Neural progenitor cell (in vitro differentiated cells): ENCODE measurements at regions not wholly inside any gene's neighbourhood (a gene's known extent, or its start where the extent isn't known, plus 50 kb on each side); places are given as distances from the start of the nearest gene placed in this dataset.

Source experiments
- DNase-seq: peaks from one replicate; pipeline ENCODE4 v3.0.0-alpha.2; 2016; ENCODE audit warnings: low spot score
- H2AFZ ChIP-seq: fragments of 200-600 bp; sonication (generic); replicated peaks from 2 replicates; pipeline ENCODE4 v1.6.1; 2016; ENCODE audit warnings: antibody characterized with exemption
- H3F3A ChIP-seq: fragments of 200-600 bp; sonication (generic); 2 replicates; pipeline ENCODE4 v1.6.1; 2016; ENCODE audit warnings: antibody characterized with exemption, low read depth
- H3K27ac ChIP-seq: fragments of 200-600 bp; sonication (generic); 2 replicates; pipeline ENCODE4 v1.5.1; 2016; ENCODE audit warnings: mild to moderate bottlenecking
- H3K27me3 ChIP-seq: fragments of 200-600 bp; sonication (generic); 2 replicates; pipeline ENCODE4 v1.6.1; 2016; ENCODE audit warnings: mild to moderate bottlenecking, moderate library complexity
- H3K36me3 ChIP-seq: fragments of 200-600 bp; sonication (generic); 2 replicates; pipeline ENCODE4 v1.5.1; 2016
- H3K4me1 ChIP-seq: fragments of 200-600 bp; sonication (generic); 2 replicates; pipeline ENCODE4 v1.6.1; 2016; ENCODE audit warnings: mixed run types
- H3K4me2 ChIP-seq: fragments of 200-600 bp; sonication (generic); 2 replicates; pipeline ENCODE4 v1.6.1; 2016
- H3K4me3 ChIP-seq: fragments of 200-600 bp; sonication (generic); 2 replicates; pipeline ENCODE4 v1.5.1; 2016
- H3K79me2 ChIP-seq: fragments of 200-600 bp; sonication (generic); 2 replicates; pipeline ENCODE4 v1.6.1; 2016; ENCODE audit warnings: low read depth
- H3K9ac ChIP-seq: fragments of 200-600 bp; sonication (generic); 2 replicates; pipeline ENCODE4 v1.6.1; 2016
- H3K9me3 ChIP-seq: fragments of 200-600 bp; sonication (generic); 2 replicates; pipeline ENCODE4 v1.5.1; 2016; ENCODE audit warnings: low read depth
- H4K20me1 ChIP-seq: fragments of 200-600 bp; sonication (generic); 2 replicates; pipeline ENCODE4 v1.6.1; 2016; ENCODE audit warnings: low read depth
- H3K27ac Mint-ChIP-seq: 3 replicates; pipeline ENCODE4 v1.8.0; 2021; ENCODE audit warnings: mixed read lengths
- H3K27me3 Mint-ChIP-seq: 2 replicates; pipeline ENCODE4 v1.8.0; 2022; ENCODE audit warnings: low read depth, mild to moderate bottlenecking, inconsistent platforms, moderate library complexity, mixed read lengths; ENCODE audit not compliant: insufficient read depth
- H3K36me3 Mint-ChIP-seq: 3 replicates; pipeline ENCODE4 v1.8.0; 2021; ENCODE audit warnings: mixed read lengths
- H3K4me1 Mint-ChIP-seq: 3 replicates; pipeline ENCODE4 v1.8.0; 2021; ENCODE audit warnings: mixed read lengths
- H3K4me3 Mint-ChIP-seq: 3 replicates; pipeline ENCODE4 v1.8.0; 2021; ENCODE audit warnings: mild to moderate bottlenecking, moderate library complexity, mixed read lengths
- H3K9me3 Mint-ChIP-seq: 3 replicates; pipeline ENCODE4 v1.8.0; 2020; ENCODE audit warnings: mixed read lengths
- EZH2 ChIP-seq: fragments of 200-600 bp; sonication (generic); IDR thresholded peaks from 2 replicates; pipeline ENCODE4 v1.6.1; 2017; ENCODE audit warnings: antibody characterized with exemption, mild to moderate bottlenecking, moderate library complexity
- EZH2phosphoT487 ChIP-seq: fragments of 200-600 bp; sonication (generic); IDR thresholded peaks from 2 replicates; pipeline ENCODE4 v1.6.1; 2017; ENCODE audit warnings: antibody characterized with exemption
- TF ChIP-seq, protein P1 (sequence below): fragments of 200-600 bp; sonication (generic); IDR thresholded peaks from 2 replicates; pipeline ENCODE4 v1.5.1; 2017; ENCODE audit warnings: antibody characterized with exemption, mild to moderate bottlenecking

DNA sequence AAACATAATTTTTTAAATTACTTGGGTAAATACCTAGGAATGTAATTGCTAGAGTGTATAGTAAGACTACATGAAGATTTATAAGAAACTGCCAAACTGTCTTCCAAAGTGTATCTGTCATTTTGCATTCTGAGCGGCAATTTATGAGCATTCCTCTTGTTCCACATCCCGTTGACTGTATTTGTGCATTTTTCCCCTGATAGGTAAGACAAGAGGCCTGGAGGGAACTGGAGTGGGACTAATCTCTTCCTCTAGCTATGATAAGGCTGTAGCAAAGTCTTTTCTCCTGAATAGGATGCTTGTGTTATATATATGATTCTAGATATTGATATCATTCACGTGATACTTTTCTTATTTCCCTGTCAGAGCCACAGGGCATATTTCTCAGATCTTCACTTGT is 1557.5 kb downstream of the GRIK2 start:
- H4K20me1 ChIP-seq = no peaks in the 10 kb centered on the region
- H3K9ac ChIP-seq = no peak overlapping the region
- no peaks in the 10 kb centered on the region for H3K4me1 Mint-ChIP-seq
- H3K27ac ChIP-seq = no peak overlapping the region
- no peak overlapping the region for H3K4me3 Mint-ChIP-seq
- no peaks in the 10 kb centered on the region for H3K36me3 Mint-ChIP-seq
- no peaks in the 10 kb centered on the region for H3K79me2 ChIP-seq
- H3K4me1 ChIP-seq = no peaks in the 10 kb centered on the region
- no peak overlapping the region for H3K4me3 ChIP-seq
- H2AFZ ChIP-seq = no peak overlapping the region
- no peaks in the 10 kb centered on the region for H3K27me3 ChIP-seq
- no peak overlapping the region for H3K27ac Mint-ChIP-seq
- H3K36me3 ChIP-seq = no peaks in the 10 kb centered on the region
- no peaks in the 10 kb centered on the region for H3K9me3 Mint-ChIP-seq
- no peaks in the 10 kb centered on the region for H3K9me3 ChIP-seq
- H3F3A ChIP-seq = no peaks in the 10 kb centered on the region
- no peak for DNase-seq
- TF ChIP-seq EZH2phosphoT487 = no peak
- no peak for TF ChIP-seq EZH2
- TF ChIP-seq, protein P1, sequence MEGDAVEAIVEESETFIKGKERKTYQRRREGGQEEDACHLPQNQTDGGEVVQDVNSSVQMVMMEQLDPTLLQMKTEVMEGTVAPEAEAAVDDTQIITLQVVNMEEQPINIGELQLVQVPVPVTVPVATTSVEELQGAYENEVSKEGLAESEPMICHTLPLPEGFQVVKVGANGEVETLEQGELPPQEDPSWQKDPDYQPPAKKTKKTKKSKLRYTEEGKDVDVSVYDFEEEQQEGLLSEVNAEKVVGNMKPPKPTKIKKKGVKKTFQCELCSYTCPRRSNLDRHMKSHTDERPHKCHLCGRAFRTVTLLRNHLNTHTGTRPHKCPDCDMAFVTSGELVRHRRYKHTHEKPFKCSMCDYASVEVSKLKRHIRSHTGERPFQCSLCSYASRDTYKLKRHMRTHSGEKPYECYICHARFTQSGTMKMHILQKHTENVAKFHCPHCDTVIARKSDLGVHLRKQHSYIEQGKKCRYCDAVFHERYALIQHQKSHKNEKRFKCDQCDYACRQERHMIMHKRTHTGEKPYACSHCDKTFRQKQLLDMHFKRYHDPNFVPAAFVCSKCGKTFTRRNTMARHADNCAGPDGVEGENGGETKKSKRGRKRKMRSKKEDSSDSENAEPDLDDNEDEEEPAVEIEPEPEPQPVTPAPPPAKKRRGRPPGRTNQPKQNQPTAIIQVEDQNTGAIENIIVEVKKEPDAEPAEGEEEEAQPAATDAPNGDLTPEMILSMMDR = no peak
- no peak overlapping the region for H3K4me2 ChIP-seq
- no peaks in the 10 kb centered on the region for H3K27me3 Mint-ChIP-seq

- Mint-ChIP-seq H3K9me3 (no peaks in the 10 kb centered on the region), H3K4me3 (no peak overlapping the region), H3K27ac (no peak overlapping the region), H3K36me3 (no peaks in the 10 kb centered on the region), H3K4me1 (no peaks in the 10 kb centered on the region), H3K27me3 (no peaks in the 10 kb centered on the region)
- Histone ChIP-seq H4K20me1 (no peaks in the 10 kb centered on the region), H3K4me1 (no peaks in the 10 kb centered on the region), H3F3A (no peaks in the 10 kb centered on the region), H3K9me3 (no peaks in the 10 kb centered on the region), H3K4me3 (no peak overlapping the region), H3K79me2 (no peaks in the 10 kb centered on the region), H3K27ac (no peak overlapping the region), H3K27me3 (no peaks in the 10 kb centered on the region), H3K36me3 (no peaks in the 10 kb centered on the region), H3K4me2 (no peak overlapping the region), H3K9ac (no peak overlapping the region), H2AFZ (no peak overlapping the region)
- DNase-seq = no peak
- TF ChIP-seq EZH2phosphoT487 = no peak
- TF ChIP-seq, protein P1 = no peak
- TF ChIP-seq EZH2 = no peak
Observed at GRCh38 chr6:102944475-102944874, 1551.0 kb downstream of the GRIK2 start.

DNA sequence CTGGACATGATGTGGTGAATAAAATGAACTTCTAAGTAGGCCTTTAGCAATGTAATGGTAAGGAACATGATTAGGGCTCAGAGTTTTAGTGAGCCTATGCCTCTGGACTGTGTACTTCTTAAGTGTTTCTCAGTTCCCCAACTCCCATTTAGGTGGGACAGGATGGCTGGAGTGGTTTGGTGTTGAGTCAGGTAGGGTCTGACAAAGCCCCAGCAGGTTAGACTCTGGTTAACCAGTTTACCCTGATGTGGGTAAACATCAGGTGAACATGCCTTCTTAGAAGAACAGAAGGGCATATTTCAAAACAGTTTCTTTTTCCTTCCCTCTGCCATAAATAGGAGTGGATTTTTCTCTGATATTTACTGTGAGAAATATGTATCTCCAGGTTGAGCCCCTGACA is 1548.7 kb downstream of the GRIK2 start:
- H3F3A ChIP-seq = no peaks in the 10 kb centered on the region
- Mint-ChIP-seq H3K27ac (peak overlapping the region; percentile 18), H3K27me3 (no peaks in the 10 kb centered on the region), H3K4me1 (no peaks in the 10 kb centered on the region), H3K36me3 (no peaks in the 10 kb centered on the region), H3K9me3 (no peaks in the 10 kb centered on the region), H3K4me3 (no peak overlapping the region)
- H4K20me1 ChIP-seq = no peaks in the 10 kb centered on the region
- no peaks in the 10 kb centered on the region for H3K36me3 ChIP-seq
- H3K4me2 ChIP-seq = no peak overlapping the region
- no peaks in the 10 kb centered on the region for H3K27me3 ChIP-seq
- H2AFZ ChIP-seq = no peak overlapping the region
- no peak overlapping the region for H3K9ac ChIP-seq
- no peaks in the 10 kb centered on the region for H3K79me2 ChIP-seq
- TF ChIP-seq EZH2phosphoT487 = no peak
- no peak overlapping the region for H3K27ac ChIP-seq
- DNase-seq = no peak
- no peaks in the 10 kb centered on the region for H3K9me3 ChIP-seq
- no peaks in the 10 kb centered on the region for H3K4me1 ChIP-seq
- no peak overlapping the region for H3K4me3 ChIP-seq

GRCh38 chr6:102936959-102937358 is 1543.5 kb downstream of the GRIK2 start:
- TF ChIP-seq, protein P1 = no peak
- TF ChIP-seq EZH2 = no peak
- no peak for TF ChIP-seq EZH2phosphoT487
- H3K4me2 ChIP-seq = no peak overlapping the region
- H3K27me3 Mint-ChIP-seq = no peaks in the 10 kb centered on the region
- H3K27ac Mint-ChIP-seq = no peak overlapping the region
- H3K4me3 Mint-ChIP-seq = no peak overlapping the region
- H3K27me3 ChIP-seq = no peaks in the 10 kb centered on the region
- no peaks in the 10 kb centered on the region for H4K20me1 ChIP-seq
- H3K27ac ChIP-seq = no peak overlapping the region
- H3K36me3 ChIP-seq = no peaks in the 10 kb centered on the region
- H3K4me3 ChIP-seq = no peak overlapping the region
- no peaks in the 10 kb centered on the region for H3K36me3 Mint-ChIP-seq
- no peaks in the 10 kb centered on the region for H3K4me1 ChIP-seq
- H3F3A ChIP-seq = no peaks in the 10 kb centered on the region
- DNase-seq = no peak
- no peak overlapping the region for H2AFZ ChIP-seq
- no peaks in the 10 kb centered on the region for H3K79me2 ChIP-seq
- no peaks in the 10 kb centered on the region for H3K9me3 ChIP-seq
- H3K9ac ChIP-seq = no peak overlapping the region
- H3K4me1 Mint-ChIP-seq = no peaks in the 10 kb centered on the region
- H3K9me3 Mint-ChIP-seq = no peaks in the 10 kb centered on the region
